H54 (cell line): ENCODE measurements at regions not wholly inside any gene's neighbourhood (a gene's known extent, or its start where the extent isn't known, plus 50 kb on each side); places are given as distances from the start of the nearest gene placed in this dataset.

Source experiments
- DNase-seq: peaks from one replicate; pipeline ENCODE4 v3.0.0; 2011; ENCODE audit warnings: low spot score, mixed read lengths; ENCODE audit not compliant: insufficient read length
- FAIRE-seq: peaks from 3 replicates; lab custom pipeline; 2011; peaks lifted over from hg19 to GRCh38; lab: Jason Lieb, UNC
- POLR2A ChIP-seq: IDR thresholded peaks from 2 replicates; pipeline ENCODE4 v1.6.1; 2011; ENCODE audit warnings: low read depth, mild to moderate bottlenecking, low read length

GRCh38 chr19:29278716-29279115, 65.8 kb upstream of the UQCRFS1 start:
- FAIRE-seq: no peak
- no peak for TF ChIP-seq POLR2A
- DNase-seq: no peak

GRCh38 chr19:29283366-29283765, 70.4 kb upstream of the UQCRFS1 start:
- no peak for TF ChIP-seq POLR2A
- DNase-seq (no peak), FAIRE-seq (no peak)

- TF ChIP-seq POLR2A: no peak
- DNase-seq (no peak), FAIRE-seq (no peak)
Measured at GRCh38 chr19:29285187-29285687, 72.3 kb upstream of the UQCRFS1 start.

GRCh38 chr19:29285878-29286277, 72.9 kb upstream of the UQCRFS1 start:
- no peak for FAIRE-seq
- no peak for TF ChIP-seq POLR2A

GRCh38 chr19:29287061-29287460, 74.1 kb upstream of the UQCRFS1 start:
- DNase-seq: no peak
- no peak for TF ChIP-seq POLR2A
- no peak for FAIRE-seq

More at GRCh38 chr19:29285878-29286277, 72.9 kb upstream of the UQCRFS1 start:
- no peak for DNase-seq

GRCh38 chr19:29288256-29288655, 75.3 kb upstream of the UQCRFS1 start:
- no peak for TF ChIP-seq POLR2A
- DNase-seq (no peak), FAIRE-seq (no peak)

GRCh38 chr19:29289020-29289419, 76.1 kb upstream of the UQCRFS1 start:
- no peak for FAIRE-seq
- no peak for DNase-seq
- no peak for TF ChIP-seq POLR2A

- no peak for TF ChIP-seq POLR2A
- DNase-seq (no peak), FAIRE-seq (no peak)
Measured at GRCh38 chr19:29290853-29291252, 77.9 kb upstream of the UQCRFS1 start.

GRCh38 chr19:29292153-29292552, 79.2 kb upstream of the UQCRFS1 start:
- DNase-seq (no peak), FAIRE-seq (no peak)
- no peak for TF ChIP-seq POLR2A

GRCh38 chr19:29292562-29292961, 79.6 kb upstream of the UQCRFS1 start:
- TF ChIP-seq POLR2A: no peak
- DNase-seq (no peak), FAIRE-seq (no peak)

- DNase-seq (no peak), FAIRE-seq (no peak)
- TF ChIP-seq POLR2A: no peak
Measured at GRCh38 chr19:29293292-29293691, 80.3 kb upstream of the UQCRFS1 start.

- no peak for FAIRE-seq
Measured at GRCh38 chr19:29293736-29294342, 80.9 kb upstream of the UQCRFS1 start.

GRCh38 chr19:29294343-29294811, 81.4 kb upstream of the UQCRFS1 start:
- TF ChIP-seq POLR2A: no peak
- no peak for DNase-seq
- no peak for FAIRE-seq

More at GRCh38 chr19:29293736-29294342, 80.9 kb upstream of the UQCRFS1 start:
- no peak for TF ChIP-seq POLR2A
- DNase-seq: no peak

- TF ChIP-seq POLR2A: no peak
- FAIRE-seq (no peak), DNase-seq (no peak)
Measured at GRCh38 chr19:29295285-29295684, 82.3 kb upstream of the UQCRFS1 start.

GRCh38 chr19:29297381-29297780, 84.4 kb upstream of the UQCRFS1 start:
- DNase-seq: no peak
- TF ChIP-seq POLR2A: no peak
- FAIRE-seq: no peak
